H1 (cell line): ENCODE measurements at regions not wholly inside any gene's neighbourhood (a gene's known extent, or its start where the extent isn't known, plus 50 kb on each side); places are given as distances from the start of the nearest gene placed in this dataset.

Experiments used
- ATF2 ChIP-seq: IDR thresholded peaks from 2 replicates; pipeline ENCODE4 v1.6.1; 2012; ENCODE audit warnings: low read length, inconsistent platforms
- CEBPB ChIP-seq: IDR thresholded peaks from 2 replicates; pipeline ENCODE4 v1.6.1; 2012; ENCODE audit warnings: low read depth, low read length
- CHD2 ChIP-seq: IDR thresholded peaks from 2 replicates; pipeline ENCODE4 v1.6.1; 2012; ENCODE audit warnings: low read length, improper control_type of control experiment
- CTCF ChIP-seq, 3 experiments: IDR thresholded peaks; 1 replicate in 2 of 3; 2 replicates in 1 of 3; pipeline versions ENCODE4 v1.5.1 to v1.6.1; 2011; ENCODE audit warnings: low read length in 3 of 3, mild to moderate bottlenecking in 3 of 3, inconsistent platforms in 2 of 3, low read depth in 1 of 3, moderate library complexity in 1 of 3; ENCODE audit not compliant: insufficient read depth in 1 of 3; ENCODE audit errors: control extremely low read depth in 1 of 3
- EP300 ChIP-seq, 2 experiments: IDR thresholded peaks; 1 replicate in 1 of 2; 2 replicates in 1 of 2; pipeline ENCODE4 v1.6.1; 2011 to 2012; ENCODE audit warnings: low read depth in 2 of 2, low read length in 2 of 2, mild to moderate bottlenecking in 2 of 2, borderline replicate concordance in 1 of 2, inconsistent platforms in 1 of 2, moderate library complexity in 1 of 2
- HDAC2 ChIP-seq, 2 experiments: fragments of 300-600 bp in 1 of 2; sonication (generic) in 1 of 2; IDR thresholded peaks; 2 replicates each; pipeline ENCODE4 v1.6.1; 2011 to 2012; ENCODE audit warnings: low read depth in 2 of 2, low read length in 2 of 2, mild to moderate bottlenecking in 2 of 2, moderate library complexity in 2 of 2, borderline replicate concordance in 1 of 2, inconsistent platforms in 1 of 2
- MAX ChIP-seq: IDR thresholded peaks from 2 replicates; pipeline ENCODE4 v1.6.1; 2012; ENCODE audit warnings: inconsistent platforms
- POLR2A ChIP-seq, 2 experiments: IDR thresholded peaks; 1 replicate in 1 of 2; 2 replicates in 1 of 2; pipeline ENCODE4 v1.6.1; 2011; ENCODE audit warnings: low read depth in 2 of 2, low read length in 2 of 2, mild to moderate bottlenecking in 2 of 2; ENCODE audit errors: control extremely low read depth in 1 of 2
- POLR2AphosphoS5 ChIP-seq: IDR thresholded peaks from 2 replicates; pipeline ENCODE4 v1.6.1; 2011; ENCODE audit warnings: low read depth, low read length
- RBBP5 ChIP-seq: IDR thresholded peaks from 2 replicates; pipeline ENCODE4 v1.7.1; 2012; ENCODE audit warnings: low read depth, mild to moderate bottlenecking, inconsistent platforms, low read length, moderate library complexity, borderline replicate concordance
- RNF2 ChIP-seq: fragments of 200-900, 300-1000 bp; sonication (generic); IDR thresholded peaks from 2 replicates; pipeline ENCODE4 v1.7.1; 2016; ENCODE audit warnings: borderline replicate concordance, low read depth, mild to moderate bottlenecking, antibody characterized with exemption, low read length; ENCODE audit not compliant: poor library complexity, severe bottlenecking; ENCODE audit errors: missing control alignments
- SIN3A ChIP-seq, 2 experiments: IDR thresholded peaks in 1 of 2; conservative IDR thresholded peaks in 1 of 2; 2 replicates each; pipeline ENCODE4 v1.6.1; 2011 to 2012; ENCODE audit warnings: low read length in 2 of 2, improper control_type of control experiment in 1 of 2, low read depth in 1 of 2, mild to moderate bottlenecking in 1 of 2
- SP4 ChIP-seq: IDR thresholded peaks from 2 replicates; pipeline ENCODE4 v1.6.1; 2012; ENCODE audit warnings: low read length, inconsistent platforms

GRCh38 chr21:38965241-38965640 lies 159.5 kb downstream of the ETS2 start:
- TF ChIP-seq EP300 (IDR thresholded peaks at IDR 0.05; ENCODE audit: borderline replicate concordance in 1 of 2, low read depth in 2 of 2, low read length in 2 of 2) (no peak), CTCF (IDR thresholded peaks at IDR 0.05; ENCODE audit: control extremely low read depth in 1 of 3, insufficient read depth in 1 of 3, low read depth in 1 of 3, low read length in 3 of 3) (no peak), POLR2A (IDR thresholded peaks at IDR 0.05; ENCODE audit: control extremely low read depth in 1 of 2, low read depth in 2 of 2, low read length in 2 of 2) (no peak), RBBP5 (no peak), CHD2 (no peak), POLR2AphosphoS5 (no peak), SIN3A (conservative IDR thresholded peaks at IDR 0.05 in 1 of 2, IDR thresholded peaks at IDR 0.05 in 1 of 2; ENCODE audit: low read depth in 1 of 2, low read length in 2 of 2) (no peak), MAX (no peak), HDAC2 (IDR thresholded peaks at IDR 0.05; ENCODE audit: borderline replicate concordance in 1 of 2, low read depth in 2 of 2, low read length in 2 of 2) (no peak), ATF2 (no peak), RNF2 (no peak), SP4 (no peak), CEBPB (no peak)
